ENCODE measurements at regions not wholly inside any gene's neighbourhood (a gene's known extent, or its start where the extent isn't known, plus 50 kb on each side); places are given as distances from the start of the nearest gene placed in this dataset.

GRCh38 chr7:68734431-68734830, 863.8 kb upstream of the AUTS2 start:
- H3K79me2 ChIP-seq (ENCODE audit: low read length), result no peaks in the 10 kb centered on the region
- no peaks in the 10 kb centered on the region for H3K9me3 ChIP-seq (ENCODE audit: low read length)
- DNase-seq (no peak), ATAC-seq (no peak)
- no peak overlapping the region for H3K4me2 ChIP-seq (ENCODE audit: low read length)
- H3K9ac ChIP-seq (ENCODE audit: low read length), result no peak overlapping the region
- no peak for TF ChIP-seq EZH2phosphoT487 (IDR thresholded peaks at IDR 0.05; ENCODE audit: borderline replicate concordance, low read length)
- no peak for TF ChIP-seq EZH2 (IDR thresholded peaks at IDR 0.05; ENCODE audit: low read length, unreplicated experiment)
- TF ChIP-seq CTCF (conservative IDR thresholded peaks at IDR 0.05; ENCODE audit: low read depth, low read length), result no peak
- intact Hi-C loops (cut with micrococcal nuclease), result no loop called here
- H3K9me2 ChIP-seq (replicated peaks; ENCODE audit: low read length), result no peaks in the 10 kb centered on the region
- H2AFZ ChIP-seq (ENCODE audit: low read length), result no peak overlapping the region
- no peaks in the 10 kb centered on the region for H3K27me3 ChIP-seq (ENCODE audit: low read length)
- H3K27ac ChIP-seq (ENCODE audit: low read length), result no peak overlapping the region
- no TSS peak for BruUV-seq (replicated peaks)
- ChIA-PET CTCF (no interaction called here), POLR2A (ENCODE audit: unreplicated experiment) (no interaction called here)
- no peaks in the 10 kb centered on the region for H3F3A ChIP-seq (ENCODE audit: low read length, unreplicated experiment)
- no peaks in the 10 kb centered on the region for H3K36me3 ChIP-seq (ENCODE audit: low read depth, low read length)
- no peaks in the 10 kb centered on the region for H4K20me1 ChIP-seq (ENCODE audit: low read length)
- H3K4me3 ChIP-seq (ENCODE audit: low read length), result no peak overlapping the region
- no peaks in the 10 kb centered on the region for H3K4me1 ChIP-seq (ENCODE audit: insufficient read depth, low read length)

- Histone ChIP-seq H3K27ac (ENCODE audit: low read length) (no peak overlapping the region), H3K4me1 (ENCODE audit: insufficient read depth, low read length) (no peaks in the 10 kb centered on the region), H3K9me2 (replicated peaks; ENCODE audit: low read length) (no peaks in the 10 kb centered on the region), H3K79me2 (ENCODE audit: low read length) (no peaks in the 10 kb centered on the region), H2AFZ (ENCODE audit: low read length) (no peak overlapping the region), H3K27me3 (ENCODE audit: low read length) (no peaks in the 10 kb centered on the region), H3K4me3 (ENCODE audit: low read length) (no peak overlapping the region), H4K20me1 (ENCODE audit: low read length) (no peaks in the 10 kb centered on the region), H3F3A (ENCODE audit: low read length, unreplicated experiment) (no peaks in the 10 kb centered on the region), H3K9me3 (ENCODE audit: low read length) (no peaks in the 10 kb centered on the region), H3K4me2 (ENCODE audit: low read length) (no peak overlapping the region), H3K36me3 (ENCODE audit: low read depth, low read length) (no peaks in the 10 kb centered on the region), H3K9ac (ENCODE audit: low read length) (no peak overlapping the region)
- TF ChIP-seq EZH2phosphoT487 (IDR thresholded peaks at IDR 0.05; ENCODE audit: borderline replicate concordance, low read length) (no peak), CTCF (conservative IDR thresholded peaks at IDR 0.05; ENCODE audit: low read depth, low read length) (no peak), EZH2 (IDR thresholded peaks at IDR 0.05; ENCODE audit: low read length, unreplicated experiment) (no peak)
- intact Hi-C loops (cut with micrococcal nuclease), result no loop called here
- ChIA-PET CTCF (no interaction called here), POLR2A (ENCODE audit: unreplicated experiment) (no interaction called here)
- BruUV-seq (replicated peaks), result no TSS peak
- no peak for ATAC-seq
- DNase-seq, result no peak
Measured at GRCh38 chr7:68739306-68739705, 859.0 kb upstream of the AUTS2 start.

GRCh38 chr7:68744036-68744435, 854.2 kb upstream of the AUTS2 start:
- DNase-seq, result no peak
- H3K36me3 ChIP-seq (ENCODE audit: low read depth, low read length), result no peaks in the 10 kb centered on the region
- H4K20me1 ChIP-seq (ENCODE audit: low read length), result no peaks in the 10 kb centered on the region
- intact Hi-C loops (cut with micrococcal nuclease), result no loop called here
- H3K27me3 ChIP-seq (ENCODE audit: low read length), result no peaks in the 10 kb centered on the region
- no peak for TF ChIP-seq EZH2 (IDR thresholded peaks at IDR 0.05; ENCODE audit: low read length, unreplicated experiment)
- TF ChIP-seq EZH2phosphoT487 (IDR thresholded peaks at IDR 0.05; ENCODE audit: borderline replicate concordance, low read length), result no peak
- TF ChIP-seq CTCF (conservative IDR thresholded peaks at IDR 0.05; ENCODE audit: low read depth, low read length), result no peak
- ChIA-PET POLR2A (ENCODE audit: unreplicated experiment) (no interaction called here), CTCF (no interaction called here)
- no peak overlapping the region for H3K4me2 ChIP-seq (ENCODE audit: low read length)
- no peaks in the 10 kb centered on the region for H3K79me2 ChIP-seq (ENCODE audit: low read length)
- no peak overlapping the region for H3K9ac ChIP-seq (ENCODE audit: low read length)
- BruUV-seq (replicated peaks), result no TSS peak
- no peak overlapping the region for H2AFZ ChIP-seq (ENCODE audit: low read length)
- ATAC-seq, result no peak
- H3K27ac ChIP-seq (ENCODE audit: low read length), result no peak overlapping the region
- no peaks in the 10 kb centered on the region for H3K4me1 ChIP-seq (ENCODE audit: insufficient read depth, low read length)
- no peak overlapping the region for H3K4me3 ChIP-seq (ENCODE audit: low read length)
- H3K9me2 ChIP-seq (replicated peaks; ENCODE audit: low read length), result no peaks in the 10 kb centered on the region
- H3F3A ChIP-seq (ENCODE audit: low read length, unreplicated experiment), result no peaks in the 10 kb centered on the region
- H3K9me3 ChIP-seq (ENCODE audit: low read length), result 0 out of 2 replicates have a peak, but pooled peaks cover 3% of the 10 kb centered on the region
